ENCODE measurements at regions not wholly inside any gene's neighbourhood (a gene's known extent, or its start where the extent isn't known, plus 50 kb on each side); places are given as distances from the start of the nearest gene placed in this dataset.

- TF ChIP-seq PATZ1 (CRISPR knock-in tag; IDR thresholded peaks at IDR 0.05; ENCODE audit: borderline replicate concordance) (no peak), TOX (CRISPR knock-in tag; IDR thresholded peaks at IDR 0.05; ENCODE audit: borderline replicate concordance) (no peak), ESRRG (CRISPR knock-in tag; IDR thresholded peaks at IDR 0.05) (no peak), ZNF70 (CRISPR knock-in tag; IDR thresholded peaks at IDR 0.05) (no peak), SNAI2 (CRISPR knock-in tag; IDR thresholded peaks at IDR 0.05) (no peak), CSDC2 (CRISPR knock-in tag; IDR thresholded peaks at IDR 0.05) (no peak), RARB (CRISPR knock-in tag; IDR thresholded peaks at IDR 0.05) (no peak), ZNF565 (CRISPR knock-in tag; conservative IDR thresholded peaks at IDR 0.05; ENCODE audit: low read depth) (no peak)
Observed at GRCh38 chr9:75429531-75430475, 341.5 kb downstream of the OSTF1 start.

Data from SK-N-SH treated with all-trans-retinoic acid at 6 μM for 48 hours (cell line).